IMR-90 (cell line): ENCODE measurements at regions not wholly inside any gene's neighbourhood (a gene's known extent, or its start where the extent isn't known, plus 50 kb on each side); places are given as distances from the start of the nearest gene placed in this dataset.

ENCODE experiments used
- BHLHE40 ChIP-seq: fragments of 150-350 bp; IDR thresholded peaks from 2 replicates; pipeline ENCODE4 v1.6.1; 2016; ENCODE audit warnings: mild to moderate bottlenecking, low read depth, low read length
- CHD1 ChIP-seq: IDR thresholded peaks from 2 replicates; pipeline ENCODE4 v1.6.1; 2012; ENCODE audit warnings: low read depth, low read length, improper control_type of control experiment
- MAFK ChIP-seq: IDR thresholded peaks from 2 replicates; pipeline ENCODE4 v1.6.1; 2012; ENCODE audit warnings: low read depth, low read length, improper control_type of control experiment
- POLR2A ChIP-seq: IDR thresholded peaks from 2 replicates; pipeline ENCODE4 v1.6.1; 2012; ENCODE audit warnings: mild to moderate bottlenecking, low read depth, low read length
- TF ChIP-seq, protein P1 (sequence below): conservative IDR thresholded peaks from 2 replicates; pipeline ENCODE4 v1.5.1; 2012; ENCODE audit warnings: mild to moderate bottlenecking, low read depth, low read length, improper control_type of control experiment

DNA sequence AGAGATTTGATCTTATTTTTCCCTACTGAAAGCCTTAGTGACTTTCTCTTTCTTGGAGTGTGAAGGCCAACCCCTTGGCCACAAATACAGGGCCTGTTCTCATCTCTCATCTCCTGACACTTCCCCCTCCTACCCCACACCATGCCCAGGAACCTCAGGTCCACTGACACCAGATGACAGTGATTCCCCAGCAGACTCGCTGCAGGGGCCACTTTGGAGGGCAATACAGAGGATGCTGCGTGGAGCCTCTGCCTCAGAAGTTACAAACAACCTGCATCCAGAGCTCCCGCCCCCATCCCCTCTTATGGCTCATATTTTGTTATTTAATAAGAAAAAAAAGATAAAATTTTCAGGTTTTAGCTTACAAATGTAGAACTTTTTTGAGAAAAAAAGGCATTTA lies 70.1 kb upstream of the LGALSL start:
- TF ChIP-seq, protein P1, sequence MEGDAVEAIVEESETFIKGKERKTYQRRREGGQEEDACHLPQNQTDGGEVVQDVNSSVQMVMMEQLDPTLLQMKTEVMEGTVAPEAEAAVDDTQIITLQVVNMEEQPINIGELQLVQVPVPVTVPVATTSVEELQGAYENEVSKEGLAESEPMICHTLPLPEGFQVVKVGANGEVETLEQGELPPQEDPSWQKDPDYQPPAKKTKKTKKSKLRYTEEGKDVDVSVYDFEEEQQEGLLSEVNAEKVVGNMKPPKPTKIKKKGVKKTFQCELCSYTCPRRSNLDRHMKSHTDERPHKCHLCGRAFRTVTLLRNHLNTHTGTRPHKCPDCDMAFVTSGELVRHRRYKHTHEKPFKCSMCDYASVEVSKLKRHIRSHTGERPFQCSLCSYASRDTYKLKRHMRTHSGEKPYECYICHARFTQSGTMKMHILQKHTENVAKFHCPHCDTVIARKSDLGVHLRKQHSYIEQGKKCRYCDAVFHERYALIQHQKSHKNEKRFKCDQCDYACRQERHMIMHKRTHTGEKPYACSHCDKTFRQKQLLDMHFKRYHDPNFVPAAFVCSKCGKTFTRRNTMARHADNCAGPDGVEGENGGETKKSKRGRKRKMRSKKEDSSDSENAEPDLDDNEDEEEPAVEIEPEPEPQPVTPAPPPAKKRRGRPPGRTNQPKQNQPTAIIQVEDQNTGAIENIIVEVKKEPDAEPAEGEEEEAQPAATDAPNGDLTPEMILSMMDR = no peak
- TF ChIP-seq CHD1 (no peak), POLR2A (no peak), BHLHE40 (no peak), MAFK (no peak)
